ENCODE measurements at regions not wholly inside any gene's neighbourhood (a gene's known extent, or its start where the extent isn't known, plus 50 kb on each side); places are given as distances from the start of the nearest gene placed in this dataset.

- no TSS peak for BruUV-seq (replicated peaks)
- ChIA-PET POLR2A (no interaction called here), RAD21 (ENCODE audit: low non-redundant PET in 1 of 2, low total read pairs in 2 of 2, uncharacterized antibody in 2 of 2, unreplicated experiment in 2 of 2) (no interaction called here), CTCF (no interaction called here)
- H3K4me3 ChIP-seq (replicated peaks in 1 of 2; ENCODE audit: low read depth in 1 of 2, low read length in 2 of 2): no peak overlapping the region
- no peaks in the 10 kb centered on the region for H4K20me1 ChIP-seq (ENCODE audit: insufficient read depth)
- no peak for DNase-seq (ENCODE audit: low read depth, low spot score)
- H3K79me2 ChIP-seq (ENCODE audit: insufficient read depth, low read length): no peaks in the 10 kb centered on the region
- H3K9me2 ChIP-seq (ENCODE audit: insufficient read depth): no peaks in the 10 kb centered on the region
- H3K27me3 ChIP-seq (ENCODE audit: insufficient read depth, low read length): no peaks in the 10 kb centered on the region
- H3K9ac ChIP-seq (ENCODE audit: low read length): no peak overlapping the region
- ATAC-seq: no peak
- intact Hi-C loops (cut with micrococcal nuclease): no loop called here
- TF ChIP-seq EZH2phosphoT487 (IDR thresholded peaks at IDR 0.05; ENCODE audit: borderline replicate concordance) (no peak), SP1 (IDR thresholded peaks at IDR 0.05; ENCODE audit: low read depth) (no peak), RAD21 (IDR thresholded peaks at IDR 0.05; ENCODE audit: low read depth) (no peak), CBX3 (IDR thresholded peaks at IDR 0.05; ENCODE audit: low read depth) (no peak), MAX (IDR thresholded peaks at IDR 0.05) (no peak), TCF7L2 (IDR thresholded peaks at IDR 0.05; ENCODE audit: borderline replicate concordance, extremely low read depth, insufficient read depth, insufficient read length) (no peak), POLR2A (IDR thresholded peaks at IDR 0.05; ENCODE audit: borderline replicate concordance, extremely low read depth, insufficient read depth, insufficient read length) (no peak)
- TF ChIP-seq, protein P1, sequence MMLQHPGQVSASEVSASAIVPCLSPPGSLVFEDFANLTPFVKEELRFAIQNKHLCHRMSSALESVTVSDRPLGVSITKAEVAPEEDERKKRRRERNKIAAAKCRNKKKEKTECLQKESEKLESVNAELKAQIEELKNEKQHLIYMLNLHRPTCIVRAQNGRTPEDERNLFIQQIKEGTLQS (IDR thresholded peaks at IDR 0.05): no peak
- no peaks in the 10 kb centered on the region for H3K36me3 ChIP-seq (ENCODE audit: control insufficient read depth in 1 of 2, insufficient read depth in 2 of 2, low read length in 2 of 2)
- H3K4me1 ChIP-seq (ENCODE audit: control insufficient read depth in 1 of 2, insufficient read depth in 2 of 2, low read length in 2 of 2): no peaks in the 10 kb centered on the region
- no peaks in the 10 kb centered on the region for H3K9me3 ChIP-seq (ENCODE audit: control insufficient read depth in 1 of 2, insufficient read depth in 1 of 2, low read depth in 1 of 2, low read length in 2 of 2)
- H3K4me2 ChIP-seq (ENCODE audit: low read length): no peak overlapping the region
- H3K27ac ChIP-seq (ENCODE audit: low read depth, low read length): no peak overlapping the region
- H2AFZ ChIP-seq (ENCODE audit: low read depth, low read length, poor library complexity, severe bottlenecking): no peak overlapping the region
Observed at GRCh38 chr2:207226671-207227061, 60.9 kb upstream of the KLF7 start.

DNA sequence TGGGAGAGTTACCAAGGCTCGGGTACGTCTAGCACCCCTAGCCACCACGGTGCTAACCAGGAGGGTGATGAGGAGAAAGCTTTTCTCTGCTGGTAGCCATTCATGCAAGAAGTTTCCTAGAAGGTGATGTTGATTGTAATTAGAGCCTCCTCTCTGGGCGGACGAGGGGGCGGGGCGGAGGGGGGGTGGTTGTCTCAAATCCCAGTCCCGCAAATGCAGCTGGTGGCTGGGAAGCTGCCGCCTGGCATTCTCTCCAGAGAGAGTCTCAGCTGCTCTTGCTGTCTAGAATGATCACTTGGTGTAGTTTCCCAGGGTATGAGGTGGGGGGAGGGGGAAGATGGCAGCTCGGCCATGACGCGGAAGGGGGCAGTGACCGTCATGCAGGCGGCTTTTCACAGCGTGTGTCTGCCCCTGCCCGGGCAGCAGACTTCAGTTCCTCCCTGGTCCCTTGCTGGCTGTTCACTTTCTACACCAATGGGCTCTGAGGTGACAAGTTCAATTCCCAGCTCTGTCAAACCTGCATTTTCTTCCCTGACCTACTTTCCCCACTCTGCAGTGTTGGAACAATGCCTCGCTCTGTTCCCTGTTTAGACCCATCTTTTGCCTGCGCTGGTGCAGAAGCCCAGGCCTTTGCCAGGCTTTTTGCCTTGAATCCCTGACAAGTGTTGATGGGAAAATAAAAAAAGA is 61.5 kb upstream of the KLF7 start:
- Histone ChIP-seq H3K79me2 (ENCODE audit: insufficient read depth, low read length) (no peaks in the 10 kb centered on the region), H3K9ac (ENCODE audit: low read length) (no peak overlapping the region), H2AFZ (ENCODE audit: low read depth, low read length, poor library complexity, severe bottlenecking) (no peak overlapping the region), H3K27ac (ENCODE audit: low read depth, low read length) (no peak overlapping the region), H3K4me2 (ENCODE audit: low read length) (no peak overlapping the region), H3K36me3 (ENCODE audit: control insufficient read depth in 1 of 2, insufficient read depth in 2 of 2, low read length in 2 of 2) (no peaks in the 10 kb centered on the region), H3K4me3 (replicated peaks in 1 of 2; ENCODE audit: low read depth in 1 of 2, low read length in 2 of 2) (no peak overlapping the region), H4K20me1 (ENCODE audit: insufficient read depth) (no peaks in the 10 kb centered on the region), H3K4me1 (ENCODE audit: control insufficient read depth in 1 of 2, insufficient read depth in 2 of 2, low read length in 2 of 2) (no peaks in the 10 kb centered on the region), H3K27me3 (ENCODE audit: insufficient read depth, low read length) (no peaks in the 10 kb centered on the region), H3K9me2 (ENCODE audit: insufficient read depth) (no peaks in the 10 kb centered on the region), H3K9me3 (ENCODE audit: control insufficient read depth in 1 of 2, insufficient read depth in 1 of 2, low read depth in 1 of 2, low read length in 2 of 2) (no peaks in the 10 kb centered on the region)
- intact Hi-C loops (cut with micrococcal nuclease): no loop called here
- TF ChIP-seq POLR2AphosphoS5 (IDR thresholded peaks at IDR 0.05; ENCODE audit: low read depth, low read length): no peak
- no peak for TF ChIP-seq SP1 (IDR thresholded peaks at IDR 0.05; ENCODE audit: low read depth)
- ChIA-PET CTCF (no interaction called here), POLR2A (no interaction called here), RAD21 (ENCODE audit: low non-redundant PET in 1 of 2, low total read pairs in 2 of 2, uncharacterized antibody in 2 of 2, unreplicated experiment in 2 of 2) (no interaction called here)
- DNase-seq (ENCODE audit: low read depth, low spot score) (no peak), ATAC-seq (no peak)
- no TSS peak for BruUV-seq (replicated peaks)
